ENCODE measurements at regions not wholly inside any gene's neighbourhood (a gene's known extent, or its start where the extent isn't known, plus 50 kb on each side); places are given as distances from the start of the nearest gene placed in this dataset.

- Histone ChIP-seq H2AFZ (ENCODE audit: low read length) (no peak overlapping the region), H3K9me3 (ENCODE audit: insufficient read depth, low read depth, low read length) (no peaks in the 10 kb centered on the region), H3K9ac (ENCODE audit: low read depth, low read length, poor library complexity, severe bottlenecking) (no peak overlapping the region), H3K4me1 (ENCODE audit: insufficient read depth, low read length, poor library complexity, severe bottlenecking) (no peaks in the 10 kb centered on the region), H3K9me2 (replicated peaks; ENCODE audit: low read depth, low read length) (no peaks in the 10 kb centered on the region), H3K4me2 (ENCODE audit: low read depth, low read length, poor library complexity, severe bottlenecking) (no peak overlapping the region), H3K27me3 (ENCODE audit: insufficient read depth, low read length, poor library complexity, severe bottlenecking) (no peaks in the 10 kb centered on the region), H4K20me1 (ENCODE audit: insufficient read depth, low read length, poor library complexity, severe bottlenecking) (no peaks in the 10 kb centered on the region), H3F3A (ENCODE audit: low read depth) (no peaks in the 10 kb centered on the region), H3K36me3 (ENCODE audit: insufficient read depth, low read length) (no peaks in the 10 kb centered on the region), H3K4me3 (ENCODE audit: low read length, poor library complexity, severe bottlenecking) (no peak overlapping the region), H3K79me2 (ENCODE audit: insufficient read depth, low read length) (no peaks in the 10 kb centered on the region)
- TF ChIP-seq CTCF (conservative IDR thresholded peaks at IDR 0.05; ENCODE audit: low read length), result no peak
- TF ChIP-seq EZH2phosphoT487 (IDR thresholded peaks at IDR 0.05; ENCODE audit: borderline replicate concordance), result no peak
Observed at GRCh38 chr4:35943606-35944005, 300.7 kb downstream of the ARAP2 start.

GRCh38 chr4:35948171-35948570, 296.1 kb downstream of the ARAP2 start:
- Histone ChIP-seq H3K9me3 (ENCODE audit: insufficient read depth, low read depth, low read length) (no peaks in the 10 kb centered on the region), H3K4me2 (ENCODE audit: low read depth, low read length, poor library complexity, severe bottlenecking) (no peak overlapping the region), H3K4me3 (ENCODE audit: low read length, poor library complexity, severe bottlenecking) (no peak overlapping the region), H3K79me2 (ENCODE audit: insufficient read depth, low read length) (no peaks in the 10 kb centered on the region), H3F3A (ENCODE audit: low read depth) (no peaks in the 10 kb centered on the region), H3K36me3 (ENCODE audit: insufficient read depth, low read length) (no peaks in the 10 kb centered on the region), H3K9me2 (replicated peaks; ENCODE audit: low read depth, low read length) (no peaks in the 10 kb centered on the region), H3K4me1 (ENCODE audit: insufficient read depth, low read length, poor library complexity, severe bottlenecking) (no peaks in the 10 kb centered on the region), H3K9ac (ENCODE audit: low read depth, low read length, poor library complexity, severe bottlenecking) (no peak overlapping the region), H4K20me1 (ENCODE audit: insufficient read depth, low read length, poor library complexity, severe bottlenecking) (no peaks in the 10 kb centered on the region), H3K27me3 (ENCODE audit: insufficient read depth, low read length, poor library complexity, severe bottlenecking) (no peaks in the 10 kb centered on the region), H2AFZ (ENCODE audit: low read length) (no peak overlapping the region)
- no peak for TF ChIP-seq CTCF (conservative IDR thresholded peaks at IDR 0.05; ENCODE audit: low read length)
- no peak for TF ChIP-seq EZH2phosphoT487 (IDR thresholded peaks at IDR 0.05; ENCODE audit: borderline replicate concordance)

- Histone ChIP-seq H3F3A (ENCODE audit: low read depth) (no peaks in the 10 kb centered on the region), H3K9ac (ENCODE audit: low read depth, low read length, poor library complexity, severe bottlenecking) (no peak overlapping the region), H3K36me3 (ENCODE audit: insufficient read depth, low read length) (no peaks in the 10 kb centered on the region), H3K4me3 (ENCODE audit: low read length, poor library complexity, severe bottlenecking) (no peak overlapping the region), H4K20me1 (ENCODE audit: insufficient read depth, low read length, poor library complexity, severe bottlenecking) (no peaks in the 10 kb centered on the region), H3K4me1 (ENCODE audit: insufficient read depth, low read length, poor library complexity, severe bottlenecking) (no peaks in the 10 kb centered on the region), H3K9me3 (ENCODE audit: insufficient read depth, low read depth, low read length) (no peaks in the 10 kb centered on the region), H2AFZ (ENCODE audit: low read length) (no peak overlapping the region), H3K79me2 (ENCODE audit: insufficient read depth, low read length) (no peaks in the 10 kb centered on the region), H3K4me2 (ENCODE audit: low read depth, low read length, poor library complexity, severe bottlenecking) (no peak overlapping the region), H3K9me2 (replicated peaks; ENCODE audit: low read depth, low read length) (no peaks in the 10 kb centered on the region), H3K27me3 (ENCODE audit: insufficient read depth, low read length, poor library complexity, severe bottlenecking) (no peaks in the 10 kb centered on the region)
- TF ChIP-seq EZH2phosphoT487 (IDR thresholded peaks at IDR 0.05; ENCODE audit: borderline replicate concordance) (no peak), CTCF (conservative IDR thresholded peaks at IDR 0.05; ENCODE audit: low read length) (no peak)
Observed at GRCh38 chr4:35950442-35950841, 293.9 kb downstream of the ARAP2 start.

Data from Loucy (cell line).